Effector memory CD8-positive, alpha-beta T cell (primary cell): ENCODE measurements at regions not wholly inside any gene's neighbourhood (a gene's known extent, or its start where the extent isn't known, plus 50 kb on each side); places are given as distances from the start of the nearest gene placed in this dataset.
"Not testable (repeated sequence)": the region's sequence is repeated elsewhere in the genome, so short reads cannot be mapped to it uniquely, and the experiment has no call there.

Experiments
- ATAC-seq: fragments of 150-1000 bp; cut with Tn5 transposase; replicated peaks from 2 replicates; pipeline ENCODE4 v1.10.0; 2021; ENCODE audit warnings: mild to moderate bottlenecking, moderate library complexity
- DNase-seq, 3 experiments: peaks; one replicate each; pipeline ENCODE4 v3.0.0; 2021
- H3K27ac Mint-ChIP-seq, 2 donors: one replicate each; pipeline ENCODE4 v1.8.0; 2022; ENCODE audit warnings: mild to moderate bottlenecking in 2 of 2, mixed read lengths in 2 of 2, moderate library complexity in 2 of 2
- H3K27me3 Mint-ChIP-seq, 2 donors: one replicate each; pipeline ENCODE4 v1.8.0; 2022; ENCODE audit warnings: mixed read lengths in 2 of 2
- H3K36me3 Mint-ChIP-seq: one replicate; pipeline ENCODE4 v1.8.0; 2022; ENCODE audit warnings: mild to moderate bottlenecking, moderate library complexity, mixed read lengths; ENCODE audit not compliant: insufficient read depth
- H3K4me1 Mint-ChIP-seq, 2 donors: one replicate each; pipeline ENCODE4 v1.8.0; 2022; ENCODE audit warnings: low read depth in 2 of 2, mixed read lengths in 2 of 2
- H3K4me3 Mint-ChIP-seq, 2 donors: one replicate each; pipeline ENCODE4 v1.8.0; 2022; ENCODE audit warnings: mild to moderate bottlenecking in 2 of 2, mixed read lengths in 2 of 2, moderate library complexity in 2 of 2
- H3K9me3 Mint-ChIP-seq, 2 donors: one replicate each; pipeline ENCODE4 v1.8.0; 2022; ENCODE audit warnings: mixed read lengths in 2 of 2

- H3K27me3 Mint-ChIP-seq, H3K9me3 Mint-ChIP-seq, H3K4me1 Mint-ChIP-seq, DNase-seq, ATAC-seq, H3K27ac Mint-ChIP-seq, H3K36me3 Mint-ChIP-seq, H3K4me3 Mint-ChIP-seq: not testable (repeated sequence)
Measured at GRCh38 chr6:102808944-102809505, 1415.5 kb downstream of the GRIK2 start.

DNA sequence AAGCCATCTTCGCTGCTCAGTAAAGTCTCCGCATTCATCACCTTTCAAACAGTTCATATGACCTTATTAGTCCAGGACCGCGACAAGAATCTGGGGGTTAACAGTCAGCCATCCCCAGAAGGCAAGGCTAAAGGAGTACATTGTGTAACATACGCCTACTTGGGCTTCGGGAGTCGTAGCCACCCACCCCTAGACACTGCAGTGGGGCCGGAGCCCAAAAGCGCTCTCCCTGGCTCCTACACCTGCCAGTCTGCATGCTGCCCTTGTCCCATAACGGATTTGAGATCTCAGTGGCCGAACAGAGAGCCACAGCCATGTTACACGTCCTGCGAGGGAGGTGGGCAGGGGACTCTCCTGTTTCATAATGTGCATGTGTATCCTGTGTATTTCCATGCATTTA lies 1405.5 kb downstream of the GRIK2 start:
- ATAC-seq (no peak), DNase-seq (no peak)
- no peaks in the 10 kb centered on the region for H3K36me3 Mint-ChIP-seq
- peaks cover 0 to 5% of the 10 kb centered on the region in 2 donors for H3K9me3 Mint-ChIP-seq
- H3K27me3 Mint-ChIP-seq = no peaks in the 10 kb centered on the region
- no peaks in the 10 kb centered on the region for H3K4me1 Mint-ChIP-seq
- no peak overlapping the region for H3K27ac Mint-ChIP-seq
- no peak overlapping the region for H3K4me3 Mint-ChIP-seq

- H3K4me1 Mint-ChIP-seq = no peaks in the 10 kb centered on the region
- no peak for ATAC-seq
- H3K4me3 Mint-ChIP-seq = no peak overlapping the region
- no peak for DNase-seq
- H3K27ac Mint-ChIP-seq = no peak overlapping the region
- H3K9me3 Mint-ChIP-seq = peaks cover 0 to 3% of the 10 kb centered on the region in 2 donors
- no peaks in the 10 kb centered on the region for H3K36me3 Mint-ChIP-seq
- no peaks in the 10 kb centered on the region for H3K27me3 Mint-ChIP-seq
Measured at GRCh38 chr6:102798636-102799035, 1405.1 kb downstream of the GRIK2 start.

GRCh38 chr6:102793752-102794151 lies 1400.2 kb downstream of the GRIK2 start:
- no peak overlapping the region for H3K4me3 Mint-ChIP-seq
- no peaks in the 10 kb centered on the region for H3K36me3 Mint-ChIP-seq
- H3K27me3 Mint-ChIP-seq = no peaks in the 10 kb centered on the region
- ATAC-seq (no peak), DNase-seq (no peak)
- no peak overlapping the region for H3K27ac Mint-ChIP-seq
- no peaks in the 10 kb centered on the region for H3K9me3 Mint-ChIP-seq
- no peaks in the 10 kb centered on the region for H3K4me1 Mint-ChIP-seq

DNA sequence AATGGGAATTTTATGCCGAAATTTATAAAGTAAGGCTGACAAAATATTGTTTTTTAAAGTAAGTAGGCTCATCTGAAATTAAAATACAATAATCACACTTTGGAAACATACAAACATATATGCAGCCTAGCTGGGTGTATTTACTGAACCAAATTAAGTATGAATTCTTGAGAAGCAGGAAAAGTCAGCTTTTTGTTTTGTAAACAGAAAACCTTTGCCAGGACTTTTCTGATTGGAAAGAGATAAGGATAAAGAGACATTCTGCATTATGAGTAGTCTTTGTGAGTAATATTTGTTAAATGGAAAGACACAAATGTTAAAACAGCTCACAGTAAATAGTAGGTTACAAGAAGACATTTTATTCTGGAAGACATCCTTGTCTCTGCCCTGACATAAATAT lies 1380.8 kb downstream of the GRIK2 start:
- Mint-ChIP-seq H3K36me3 (no peaks in the 10 kb centered on the region), H3K27me3 (no peaks in the 10 kb centered on the region), H3K4me1 (no peaks in the 10 kb centered on the region), H3K4me3 (no peak overlapping the region), H3K9me3 (peaks cover 0 to 3% of the 10 kb centered on the region in 2 donors), H3K27ac (no peak overlapping the region)
- ATAC-seq (no peak), DNase-seq (no peak)

DNA sequence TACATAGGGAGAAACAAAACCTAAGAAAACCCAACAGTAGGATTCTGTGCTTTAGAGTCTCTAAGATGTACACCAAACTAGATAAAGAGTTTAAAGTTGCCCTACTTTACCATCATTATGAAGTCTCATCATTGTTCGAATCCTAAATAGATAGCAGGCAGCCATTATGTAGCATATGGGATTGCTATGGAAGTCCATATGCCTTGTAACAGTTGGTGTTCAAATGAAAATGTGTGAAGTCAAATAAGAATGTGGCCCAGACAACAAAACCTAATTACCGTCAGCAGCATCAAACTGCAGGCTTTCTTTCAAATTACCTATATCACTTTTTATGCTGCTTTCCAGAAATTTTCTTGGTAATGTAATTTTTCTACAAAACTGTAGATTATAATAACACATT lies 1380.1 kb downstream of the GRIK2 start:
- no peak for DNase-seq

GRCh38 chr6:102766963-102767362 lies 1373.5 kb downstream of the GRIK2 start:
- no peak for DNase-seq
- no peak overlapping the region for H3K27ac Mint-ChIP-seq
- peaks cover 6 to 13% of the 10 kb centered on the region in 2 donors for H3K9me3 Mint-ChIP-seq
- no peaks in the 10 kb centered on the region for H3K4me1 Mint-ChIP-seq
- no peaks in the 10 kb centered on the region for H3K36me3 Mint-ChIP-seq
- no peak for ATAC-seq
- H3K27me3 Mint-ChIP-seq = no peaks in the 10 kb centered on the region
- H3K4me3 Mint-ChIP-seq = no peak overlapping the region

More for the DNA sequence above, 1380.1 kb downstream of the GRIK2 start:
- no peaks in the 10 kb centered on the region for H3K27me3 Mint-ChIP-seq
- no peak overlapping the region for H3K4me3 Mint-ChIP-seq
- H3K9me3 Mint-ChIP-seq = peaks cover 0 to 3% of the 10 kb centered on the region in 2 donors
- no peaks in the 10 kb centered on the region for H3K36me3 Mint-ChIP-seq
- H3K4me1 Mint-ChIP-seq = no peaks in the 10 kb centered on the region
- H3K27ac Mint-ChIP-seq = no peak overlapping the region
- no peak for ATAC-seq

DNA sequence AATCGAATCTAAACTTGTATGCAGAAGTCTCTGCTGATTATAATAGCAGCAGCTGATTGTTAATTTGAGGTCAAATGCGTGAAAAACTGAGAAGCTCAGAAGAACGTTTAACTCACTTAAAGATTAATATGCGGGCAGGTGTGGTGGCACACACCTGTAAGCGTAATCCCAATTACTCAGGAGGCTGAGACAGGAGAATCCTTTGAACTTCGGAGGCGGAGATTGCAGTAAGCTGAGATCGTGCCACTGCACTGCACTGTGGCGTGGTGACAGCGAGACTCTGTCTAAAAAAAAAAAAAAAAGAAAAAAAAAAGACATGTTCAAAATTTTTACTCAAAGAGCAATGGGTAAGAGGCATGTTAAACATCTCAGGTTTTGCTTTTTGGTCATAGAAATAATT lies 1370.8 kb downstream of the GRIK2 start:
- no peaks in the 10 kb centered on the region for H3K36me3 Mint-ChIP-seq
- H3K4me1 Mint-ChIP-seq = no peaks in the 10 kb centered on the region
- no peak for DNase-seq
- no peak for ATAC-seq
- no peak overlapping the region for H3K4me3 Mint-ChIP-seq
- no peaks in the 10 kb centered on the region for H3K27me3 Mint-ChIP-seq
- H3K9me3 Mint-ChIP-seq = peaks cover 6 to 13% of the 10 kb centered on the region in 2 donors
- no peak overlapping the region for H3K27ac Mint-ChIP-seq

GRCh38 chr6:102763891-102764290 lies 1370.4 kb downstream of the GRIK2 start:
- ATAC-seq (no peak), DNase-seq (no peak)
- H3K36me3 Mint-ChIP-seq = no peaks in the 10 kb centered on the region
- no peak overlapping the region for H3K27ac Mint-ChIP-seq
- no peaks in the 10 kb centered on the region for H3K4me1 Mint-ChIP-seq
- H3K9me3 Mint-ChIP-seq = peaks cover 6 to 13% of the 10 kb centered on the region in 2 donors
- no peak overlapping the region for H3K4me3 Mint-ChIP-seq
- H3K27me3 Mint-ChIP-seq = no peaks in the 10 kb centered on the region

DNA sequence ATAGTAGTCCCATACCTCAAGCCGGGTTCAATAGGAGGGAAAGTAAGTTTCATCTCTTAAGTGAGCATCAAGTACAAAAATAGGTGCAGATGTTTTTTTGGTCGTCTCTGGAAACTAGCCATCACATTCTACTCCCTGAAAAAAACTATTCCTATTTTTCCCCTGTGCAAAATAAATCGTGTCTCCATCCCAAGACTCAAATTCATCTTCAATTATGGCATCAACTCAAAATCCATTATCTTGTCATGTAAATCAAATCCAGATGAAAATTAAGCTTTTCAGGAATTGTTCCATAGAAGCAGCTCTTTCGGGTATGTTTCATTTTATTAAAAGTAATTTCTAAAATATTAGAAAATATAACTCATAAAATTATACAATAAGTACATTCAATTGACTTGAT lies 1368.4 kb downstream of the GRIK2 start:
- H3K36me3 Mint-ChIP-seq = no peaks in the 10 kb centered on the region
- peaks cover 0 to 2% of the 10 kb centered on the region in 2 donors for H3K9me3 Mint-ChIP-seq
- DNase-seq (no peak), ATAC-seq (no peak)
- no peaks in the 10 kb centered on the region for H3K27me3 Mint-ChIP-seq
- H3K4me3 Mint-ChIP-seq = no peak overlapping the region
- H3K27ac Mint-ChIP-seq = no peak overlapping the region
- no peaks in the 10 kb centered on the region for H3K4me1 Mint-ChIP-seq

DNA sequence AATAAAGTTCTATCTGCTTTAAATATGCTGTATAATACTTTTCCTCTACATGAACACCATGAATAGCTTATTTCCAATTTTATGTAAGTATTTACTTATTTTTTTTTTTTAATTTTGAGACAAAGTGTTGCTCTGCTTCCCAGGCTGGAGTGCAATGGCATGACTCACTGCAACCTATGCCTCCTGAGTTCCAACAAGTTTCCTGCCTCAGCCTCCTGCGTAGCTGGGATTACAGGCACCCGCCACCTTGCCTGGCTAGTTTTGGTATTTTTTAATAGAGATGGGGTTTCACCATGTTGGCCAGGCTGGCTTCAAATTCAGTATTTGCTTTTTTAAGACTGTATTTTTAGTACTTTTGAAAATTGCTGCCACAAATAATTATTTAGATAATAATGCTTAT lies 1365.9 kb downstream of the GRIK2 start:
- DNase-seq (no peak), ATAC-seq (no peak)
- Mint-ChIP-seq H3K27me3 (no peaks in the 10 kb centered on the region), H3K4me3 (no peak overlapping the region), H3K4me1 (no peaks in the 10 kb centered on the region), H3K27ac (no peak overlapping the region), H3K9me3 (peaks cover 0 to 2% of the 10 kb centered on the region in 2 donors), H3K36me3 (no peaks in the 10 kb centered on the region)

DNA sequence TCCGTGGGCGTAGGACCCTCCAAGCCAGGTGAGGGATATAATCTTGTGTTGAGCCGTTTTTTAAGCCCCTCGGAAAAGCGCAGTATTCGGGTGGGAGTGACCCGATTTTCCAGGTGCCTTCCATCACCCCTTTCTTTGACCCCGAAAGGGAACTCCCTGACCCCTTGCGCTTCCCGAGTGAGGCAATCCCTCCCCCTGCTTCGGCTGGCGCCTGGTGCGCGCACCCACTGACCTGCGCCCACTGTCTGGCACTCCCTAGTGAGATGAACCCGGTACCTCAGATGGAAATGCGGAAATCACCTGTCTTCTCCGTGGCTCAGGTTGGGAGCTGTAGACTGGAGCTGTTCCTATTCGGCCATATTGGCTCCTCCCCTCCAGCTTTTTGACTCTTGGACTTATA lies 1365.0 kb downstream of the GRIK2 start:
- H3K36me3 Mint-ChIP-seq, H3K4me3 Mint-ChIP-seq, H3K27ac Mint-ChIP-seq, H3K27me3 Mint-ChIP-seq, H3K9me3 Mint-ChIP-seq, DNase-seq, H3K4me1 Mint-ChIP-seq, ATAC-seq: not testable (repeated sequence)

- no peak overlapping the region for H3K4me3 Mint-ChIP-seq
- no peak overlapping the region for H3K27ac Mint-ChIP-seq
- ATAC-seq = no peak
- H3K4me1 Mint-ChIP-seq = no peaks in the 10 kb centered on the region
- DNase-seq = no peak
- H3K9me3 Mint-ChIP-seq = no peaks in the 10 kb centered on the region
- peaks cover 4% of the 10 kb centered on the region for H3K36me3 Mint-ChIP-seq
- no peaks in the 10 kb centered on the region for H3K27me3 Mint-ChIP-seq
Measured at GRCh38 chr6:102749210-102749971, 1355.9 kb downstream of the GRIK2 start.

GRCh38 chr6:102746941-102747340 lies 1353.4 kb downstream of the GRIK2 start:
- H3K4me1 Mint-ChIP-seq = no peaks in the 10 kb centered on the region
- H3K36me3 Mint-ChIP-seq = peaks cover under 1% of the 10 kb centered on the region
- ATAC-seq (no peak), DNase-seq (no peak)
- H3K27ac Mint-ChIP-seq = no peak overlapping the region
- no peaks in the 10 kb centered on the region for H3K9me3 Mint-ChIP-seq
- H3K4me3 Mint-ChIP-seq = no peak overlapping the region
- no peaks in the 10 kb centered on the region for H3K27me3 Mint-ChIP-seq
